HCT116 (cell line): ENCODE measurements at regions not wholly inside any gene's neighbourhood (a gene's known extent, or its start where the extent isn't known, plus 50 kb on each side); places are given as distances from the start of the nearest gene placed in this dataset.

Experiments
- ATAC-seq: fragments of 200-7000 bp; cut with Tn5 transposase; 2 replicates; pipeline ENCODE4 v1.9.1; 2020; ENCODE audit warnings: mild to moderate bottlenecking, moderate library complexity
- BruUV-seq: library from RNA; stranded (reverse); fragments of 400-500 nt; replicated peaks from 2 replicates; lab custom pipeline; 2021; lab: Mats Ljungman, UMichigan
- CTCF ChIA-PET: fragments of 300-600 bp; sonication (Branson Sonifier 250); formaldehyde crosslinking; loops from one replicate; lab custom pipeline; 2021; ENCODE audit warnings: antibody characterized with exemption; lab: Charles Lee
- POLR2A ChIA-PET: fragments of 300-600, 350-600 bp; sonication (Branson Sonifier 250); formaldehyde crosslinking; loops from one replicate; lab custom pipeline; 2021; ENCODE audit warnings: antibody characterized with exemption; lab: Charles Lee
- RAD21 ChIA-PET, 2 experiments: fragments of 300-600 bp; sonication (Branson Sonifier 250); formaldehyde crosslinking; loops; one replicate each; lab custom pipeline; 2023; ENCODE audit warnings: low total read pairs in 2 of 2; ENCODE audit not compliant: uncharacterized antibody in 2 of 2, unreplicated experiment in 2 of 2, low non-redundant PET in 1 of 2; lab: Charles Lee
- DNase-seq: peaks from one replicate; pipeline ENCODE4 v3.0.0-alpha.2; 2010; ENCODE audit warnings: low read depth, low spot score
- H2AFZ ChIP-seq: fragments of 200-600 bp; shearing (Covaris generic), sonication (generic); 2 replicates; pipeline ENCODE4 v1.6.1; 2017; ENCODE audit warnings: low read depth, mixed run types, mixed read lengths, antibody characterized with exemption, low read length; ENCODE audit not compliant: poor library complexity, severe bottlenecking
- H3K27ac ChIP-seq: 2 replicates; pipeline ENCODE4 v1.5.1; 2012; ENCODE audit warnings: low read depth, low read length
- H3K27me3 ChIP-seq: fragments of 200-600 bp; sonication (generic); 2 replicates; pipeline ENCODE4 v1.6.1; 2016; ENCODE audit warnings: mixed run types, low read length, mixed read lengths; ENCODE audit not compliant: insufficient read depth
- H3K36me3 ChIP-seq, 2 experiments: fragments of 200-500 bp in 1 of 2; fragments of 200-600 bp in 1 of 2; sonication (Bioruptor generic) in 1 of 2; sonication (generic) in 1 of 2; 2 replicates each; pipeline versions ENCODE4 v1.5.1 to v1.6.1; 2014 to 2016; ENCODE audit warnings: low read length in 2 of 2, inconsistent platforms in 1 of 2, mixed read lengths in 1 of 2, mixed run types in 1 of 2; ENCODE audit not compliant: insufficient read depth in 2 of 2, control insufficient read depth in 1 of 2
- H3K4me1 ChIP-seq, 2 experiments: fragments of 200-600 bp in 1 of 2; sonication (generic) in 1 of 2; 2 replicates each; pipeline versions ENCODE4 v1.5.1 to v1.6.1; 2012 to 2017; ENCODE audit warnings: low read length in 2 of 2, inconsistent platforms in 1 of 2, mild to moderate bottlenecking in 1 of 2, mixed read lengths in 1 of 2, mixed run types in 1 of 2, moderate library complexity in 1 of 2; ENCODE audit not compliant: insufficient read depth in 2 of 2, control insufficient read depth in 1 of 2
- H3K4me2 ChIP-seq: fragments of 200-600 bp; sonication (generic); 2 replicates; pipeline ENCODE4 v1.6.1; 2017; ENCODE audit warnings: mixed run types, low read length, mixed read lengths
- H3K4me3 ChIP-seq, 2 experiments: fragments of 200-600 bp in 1 of 2; sonication (generic) in 1 of 2; replicated peaks in 1 of 2; 2 replicates each; pipeline ENCODE4 v1.5.1; 2011 to 2016; ENCODE audit warnings: low read length in 2 of 2, control low read depth in 1 of 2, low read depth in 1 of 2, mild to moderate bottlenecking in 1 of 2, mixed read lengths in 1 of 2, mixed run types in 1 of 2
- H3K79me2 ChIP-seq: fragments of 200-600 bp; sonication (generic); 2 replicates; pipeline ENCODE4 v1.6.1; 2017; ENCODE audit warnings: mild to moderate bottlenecking, mixed run types, low read length, moderate library complexity, mixed read lengths; ENCODE audit not compliant: insufficient read depth
- H3K9ac ChIP-seq: fragments of 200-600 bp; sonication (generic); 2 replicates; pipeline ENCODE4 v1.6.1; 2016; ENCODE audit warnings: low read length, mixed read lengths
- H3K9me2 ChIP-seq: fragments of 200-600 bp; sonication (generic), shearing (Covaris generic); 2 replicates; pipeline ENCODE4 v1.6.1; 2017; ENCODE audit warnings: mixed run types, mild to moderate bottlenecking, moderate library complexity; ENCODE audit not compliant: insufficient read depth
- H3K9me3 ChIP-seq, 2 experiments: fragments of 200-500 bp in 1 of 2; fragments of 200-600 bp in 1 of 2; sonication (Bioruptor generic) in 1 of 2; sonication (generic) in 1 of 2; 2 replicates each; pipeline ENCODE4 v1.6.1; 2014 to 2017; ENCODE audit warnings: low read length in 2 of 2, mixed read lengths in 2 of 2, inconsistent platforms in 1 of 2, low read depth in 1 of 2, mild to moderate bottlenecking in 1 of 2, mixed run types in 1 of 2, moderate library complexity in 1 of 2; ENCODE audit not compliant: control insufficient read depth in 1 of 2, insufficient read depth in 1 of 2
- H4K20me1 ChIP-seq: fragments of 200-600 bp; sonication (generic), shearing (Covaris generic); 2 replicates; pipeline ENCODE4 v1.6.1; 2017; ENCODE audit warnings: mixed run types, mild to moderate bottlenecking, moderate library complexity; ENCODE audit not compliant: insufficient read depth
- CBX3 ChIP-seq: IDR thresholded peaks from 2 replicates; pipeline ENCODE4 v1.6.1; 2012; ENCODE audit warnings: low read depth
- CEBPB ChIP-seq: IDR thresholded peaks from 2 replicates; pipeline ENCODE4 v1.6.1; 2012; ENCODE audit warnings: low read depth
- EGR1 ChIP-seq: IDR thresholded peaks from 2 replicates; pipeline ENCODE4 v1.6.1; 2012; ENCODE audit warnings: low read depth
- ELF1 ChIP-seq: IDR thresholded peaks from 2 replicates; pipeline ENCODE4 v1.6.1; 2012; ENCODE audit warnings: low read depth, borderline replicate concordance
- EZH2 ChIP-seq: fragments of 200-600 bp; sonication (generic); IDR thresholded peaks from 2 replicates; pipeline ENCODE4 v1.6.1; 2017; ENCODE audit warnings: antibody characterized with exemption, mixed run types
- EZH2phosphoT487 ChIP-seq: fragments of 200-600 bp; IDR thresholded peaks from 2 replicates; pipeline ENCODE4 v1.6.1; 2018; ENCODE audit warnings: antibody characterized with exemption, borderline replicate concordance
- JUND ChIP-seq: IDR thresholded peaks from 2 replicates; pipeline ENCODE4 v1.6.1; 2012
- POLR2A ChIP-seq: IDR thresholded peaks from 2 replicates; pipeline ENCODE4 v1.7.0; 2011; ENCODE audit warnings: borderline replicate concordance; ENCODE audit not compliant: insufficient read depth, insufficient read length; ENCODE audit errors: extremely low read depth
- POLR2AphosphoS5 ChIP-seq: IDR thresholded peaks from 2 replicates; pipeline ENCODE4 v1.6.1; 2011; ENCODE audit warnings: mild to moderate bottlenecking, low read depth, low read length, moderate library complexity
- SIN3A ChIP-seq: IDR thresholded peaks from 2 replicates; pipeline ENCODE4 v1.6.1; 2012; ENCODE audit warnings: low read depth
- SP1 ChIP-seq: IDR thresholded peaks from 2 replicates; pipeline ENCODE4 v1.6.1; 2012; ENCODE audit warnings: low read depth
- SRF ChIP-seq: IDR thresholded peaks from 2 replicates; pipeline ENCODE4 v1.6.1; 2012; ENCODE audit warnings: low read depth
- TCF7L2 ChIP-seq: IDR thresholded peaks from 2 replicates; pipeline ENCODE4 v1.7.0; 2011; ENCODE audit warnings: borderline replicate concordance, inconsistent platforms; ENCODE audit not compliant: insufficient read depth, insufficient read length; ENCODE audit errors: extremely low read depth
- YY1 ChIP-seq: IDR thresholded peaks from 2 replicates; pipeline ENCODE4 v1.6.1; 2011; ENCODE audit warnings: low read length, low read depth, moderate library complexity, mild to moderate bottlenecking; ENCODE audit not compliant: insufficient replicate concordance; ENCODE audit errors: extremely low read depth
- ZNF274 ChIP-seq: fragments of 200-500 bp; sonication (Bioruptor generic); IDR thresholded peaks from 2 replicates; pipeline ENCODE4 v1.6.1; 2014; ENCODE audit warnings: mild to moderate bottlenecking, low read depth, low read length, inconsistent platforms
- intact Hi-C: fragments of 100-400 bp; cut with micrococcal nuclease; formaldehyde crosslinking; loops from 2 replicates; pipeline ENCODE4 v1.10.0; 2022
- TF ChIP-seq, protein P1 (sequence below): IDR thresholded peaks from 2 replicates; pipeline ENCODE4 v1.6.1; 2011; ENCODE audit warnings: mild to moderate bottlenecking, low read length, moderate library complexity; ENCODE audit not compliant: insufficient replicate concordance; ENCODE audit errors: extremely low read depth
- TF ChIP-seq, protein P2 (sequence below): IDR thresholded peaks from 2 replicates; pipeline ENCODE4 v1.6.1; 2012
- TF ChIP-seq, protein P3 (sequence below), 3 experiments: fragments of 200-600 bp in 1 of 3; sonication (generic) in 1 of 3; IDR thresholded peaks in 2 of 3; conservative IDR thresholded peaks in 1 of 3; 2 replicates each; pipeline ENCODE4 v1.5.1; 2012 to 2017; ENCODE audit warnings: low read depth in 2 of 3, low read length in 2 of 3, antibody characterized with exemption in 1 of 3, borderline replicate concordance in 1 of 3, control low read depth in 1 of 3, mild to moderate bottlenecking in 1 of 3, mixed read lengths in 1 of 3, mixed run types in 1 of 3, moderate library complexity in 1 of 3; ENCODE audit not compliant: insufficient read depth in 1 of 3
- TF ChIP-seq, protein P4 (sequence below): IDR thresholded peaks from 2 replicates; pipeline ENCODE4 v1.6.1; 2012

DNA sequence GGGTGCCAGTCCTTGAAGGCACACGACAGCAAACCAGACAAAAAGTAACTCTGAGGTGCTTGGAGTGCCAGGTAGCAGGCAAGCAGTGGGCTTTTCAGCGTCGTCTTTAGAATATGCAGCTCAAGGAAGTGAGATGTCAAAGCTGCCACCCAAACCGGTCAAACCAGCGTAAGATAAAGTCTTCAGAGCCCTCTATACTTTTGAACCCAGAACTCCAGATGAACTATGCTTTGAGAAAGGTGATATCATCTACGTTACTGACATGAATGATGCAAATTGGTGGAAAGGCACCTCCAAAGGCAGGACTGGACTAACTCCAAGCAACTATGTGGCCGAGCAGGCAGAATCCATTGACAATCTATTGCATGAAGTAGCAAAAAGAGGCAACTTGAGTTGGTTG, 95.9 kb downstream of the TBX3 start:
- ATAC-seq, result no peak
- no TSS peak for BruUV-seq

More for the DNA sequence above, 95.9 kb downstream of the TBX3 start:
- DNase-seq, result no peak
- H3K9me3 ChIP-seq, result no peaks in the 10 kb centered on the region
- CTCF ChIA-PET, result no interaction called here
- no peak overlapping the region for H2AFZ ChIP-seq
- H4K20me1 ChIP-seq, result no peaks in the 10 kb centered on the region
- no peak overlapping the region for H3K4me2 ChIP-seq
- H3K9ac ChIP-seq, result no peak overlapping the region
- H3K9me2 ChIP-seq, result no peaks in the 10 kb centered on the region
- no peak overlapping the region for H3K4me3 ChIP-seq
- no peak overlapping the region for H3K27ac ChIP-seq
- H3K27me3 ChIP-seq, result no peaks in the 10 kb centered on the region
- RAD21 ChIA-PET, result no interaction called here
- TF ChIP-seq JUND (no peak), EZH2phosphoT487 (no peak), TCF7L2 (no peak), SP1 (no peak), YY1 (no peak), ELF1 (no peak), POLR2AphosphoS5 (no peak), ZNF274 (no peak), SRF (no peak), CBX3 (no peak), EZH2 (no peak), CEBPB (no peak), POLR2A (no peak), EGR1 (no peak), SIN3A (no peak)
- TF ChIP-seq, protein P1, sequence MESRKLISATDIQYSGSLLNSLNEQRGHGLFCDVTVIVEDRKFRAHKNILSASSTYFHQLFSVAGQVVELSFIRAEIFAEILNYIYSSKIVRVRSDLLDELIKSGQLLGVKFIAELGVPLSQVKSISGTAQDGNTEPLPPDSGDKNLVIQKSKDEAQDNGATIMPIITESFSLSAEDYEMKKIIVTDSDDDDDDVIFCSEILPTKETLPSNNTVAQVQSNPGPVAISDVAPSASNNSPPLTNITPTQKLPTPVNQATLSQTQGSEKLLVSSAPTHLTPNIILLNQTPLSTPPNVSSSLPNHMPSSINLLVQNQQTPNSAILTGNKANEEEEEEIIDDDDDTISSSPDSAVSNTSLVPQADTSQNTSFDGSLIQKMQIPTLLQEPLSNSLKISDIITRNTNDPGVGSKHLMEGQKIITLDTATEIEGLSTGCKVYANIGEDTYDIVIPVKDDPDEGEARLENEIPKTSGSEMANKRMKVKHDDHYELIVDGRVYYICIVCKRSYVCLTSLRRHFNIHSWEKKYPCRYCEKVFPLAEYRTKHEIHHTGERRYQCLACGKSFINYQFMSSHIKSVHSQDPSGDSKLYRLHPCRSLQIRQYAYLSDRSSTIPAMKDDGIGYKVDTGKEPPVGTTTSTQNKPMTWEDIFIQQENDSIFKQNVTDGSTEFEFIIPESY, result no peak
- TF ChIP-seq, protein P2, sequence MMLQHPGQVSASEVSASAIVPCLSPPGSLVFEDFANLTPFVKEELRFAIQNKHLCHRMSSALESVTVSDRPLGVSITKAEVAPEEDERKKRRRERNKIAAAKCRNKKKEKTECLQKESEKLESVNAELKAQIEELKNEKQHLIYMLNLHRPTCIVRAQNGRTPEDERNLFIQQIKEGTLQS, result no peak
- TF ChIP-seq, protein P3, sequence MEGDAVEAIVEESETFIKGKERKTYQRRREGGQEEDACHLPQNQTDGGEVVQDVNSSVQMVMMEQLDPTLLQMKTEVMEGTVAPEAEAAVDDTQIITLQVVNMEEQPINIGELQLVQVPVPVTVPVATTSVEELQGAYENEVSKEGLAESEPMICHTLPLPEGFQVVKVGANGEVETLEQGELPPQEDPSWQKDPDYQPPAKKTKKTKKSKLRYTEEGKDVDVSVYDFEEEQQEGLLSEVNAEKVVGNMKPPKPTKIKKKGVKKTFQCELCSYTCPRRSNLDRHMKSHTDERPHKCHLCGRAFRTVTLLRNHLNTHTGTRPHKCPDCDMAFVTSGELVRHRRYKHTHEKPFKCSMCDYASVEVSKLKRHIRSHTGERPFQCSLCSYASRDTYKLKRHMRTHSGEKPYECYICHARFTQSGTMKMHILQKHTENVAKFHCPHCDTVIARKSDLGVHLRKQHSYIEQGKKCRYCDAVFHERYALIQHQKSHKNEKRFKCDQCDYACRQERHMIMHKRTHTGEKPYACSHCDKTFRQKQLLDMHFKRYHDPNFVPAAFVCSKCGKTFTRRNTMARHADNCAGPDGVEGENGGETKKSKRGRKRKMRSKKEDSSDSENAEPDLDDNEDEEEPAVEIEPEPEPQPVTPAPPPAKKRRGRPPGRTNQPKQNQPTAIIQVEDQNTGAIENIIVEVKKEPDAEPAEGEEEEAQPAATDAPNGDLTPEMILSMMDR (IDR thresholded peaks at IDR 0.05 in 2 of 3, conservative IDR thresholded peaks at IDR 0.05 in 1 of 3; ENCODE audit: borderline replicate concordance in 1 of 3, insufficient read depth in 1 of 3, low read depth in 2 of 3, low read length in 2 of 3), result no peak
- TF ChIP-seq, protein P4, sequence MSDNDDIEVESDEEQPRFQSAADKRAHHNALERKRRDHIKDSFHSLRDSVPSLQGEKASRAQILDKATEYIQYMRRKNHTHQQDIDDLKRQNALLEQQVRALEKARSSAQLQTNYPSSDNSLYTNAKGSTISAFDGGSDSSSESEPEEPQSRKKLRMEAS, result no peak
- no peaks in the 10 kb centered on the region for H3K4me1 ChIP-seq
- H3K36me3 ChIP-seq, result no peaks in the 10 kb centered on the region
- intact Hi-C loops, result no loop called here
- no peaks in the 10 kb centered on the region for H3K79me2 ChIP-seq
- POLR2A ChIA-PET, result no interaction called here
